Loucy (cell line): ENCODE measurements at regions not wholly inside any gene's neighbourhood (a gene's known extent, or its start where the extent isn't known, plus 50 kb on each side); places are given as distances from the start of the nearest gene placed in this dataset.

Experiments
- H2AFZ ChIP-seq: fragments of 200-600 bp; sonication (generic); 2 replicates; pipeline ENCODE4 v1.6.0; 2016; ENCODE audit warnings: antibody characterized with exemption, mild to moderate bottlenecking, low read length, moderate library complexity
- H3F3A ChIP-seq: fragments of 200-600 bp; 2 replicates; pipeline ENCODE4 v1.6.0; 2016; ENCODE audit warnings: antibody characterized with exemption, low read depth, mild to moderate bottlenecking
- H3K27me3 ChIP-seq: fragments of 200-600 bp; sonication (generic); 2 replicates; pipeline ENCODE4 v1.6.1; 2014; ENCODE audit warnings: low read length, mild to moderate bottlenecking; ENCODE audit not compliant: insufficient read depth, poor library complexity, severe bottlenecking
- H3K36me3 ChIP-seq: fragments of 200-600 bp; sonication (generic); 2 replicates; pipeline ENCODE4 v1.6.1; 2016; ENCODE audit warnings: low read length; ENCODE audit not compliant: insufficient read depth
- H3K4me1 ChIP-seq: fragments of 200-600 bp; sonication (generic); 2 replicates; pipeline ENCODE4 v1.5.1; 2014; ENCODE audit warnings: low read length, mild to moderate bottlenecking; ENCODE audit not compliant: insufficient read depth, poor library complexity, severe bottlenecking
- H3K4me2 ChIP-seq: fragments of 200-600 bp; sonication (generic); 2 replicates; pipeline ENCODE4 v1.6.0; 2014; ENCODE audit warnings: antibody characterized with exemption, low read length, low read depth, mild to moderate bottlenecking; ENCODE audit not compliant: poor library complexity, severe bottlenecking
- H3K4me3 ChIP-seq: fragments of 200-600 bp; sonication (generic); 2 replicates; pipeline ENCODE4 v1.5.1; 2014; ENCODE audit warnings: low read length, mild to moderate bottlenecking, mixed read lengths; ENCODE audit not compliant: poor library complexity, severe bottlenecking
- H3K79me2 ChIP-seq: fragments of 200-600 bp; sonication (generic); 2 replicates; pipeline ENCODE4 v1.6.1; 2014; ENCODE audit warnings: low read length; ENCODE audit not compliant: insufficient read depth
- H3K9ac ChIP-seq: fragments of 200-600 bp; sonication (generic); 2 replicates; pipeline ENCODE4 v1.6.0; 2014; ENCODE audit warnings: mild to moderate bottlenecking, low read depth, low read length, moderate library complexity; ENCODE audit not compliant: poor library complexity, severe bottlenecking
- H3K9me2 ChIP-seq: fragments of 200-600 bp; sonication (generic); replicated peaks from 2 replicates; pipeline ENCODE4 v1.6.1; 2016; ENCODE audit warnings: low read depth, low read length, mixed read lengths
- H3K9me3 ChIP-seq: fragments of 200-600 bp; sonication (generic); 2 replicates; pipeline ENCODE4 v1.6.1; 2014; ENCODE audit warnings: mild to moderate bottlenecking, antibody characterized with exemption, low read length, low read depth; ENCODE audit not compliant: insufficient read depth
- H4K20me1 ChIP-seq: fragments of 200-600 bp; sonication (generic); 2 replicates; pipeline ENCODE4 v1.6.0; 2014; ENCODE audit warnings: antibody characterized with exemption, low read length, mild to moderate bottlenecking; ENCODE audit not compliant: insufficient read depth, poor library complexity, severe bottlenecking
- CTCF ChIP-seq: fragments of 200-600 bp; sonication (generic); conservative IDR thresholded peaks from 2 replicates; pipeline ENCODE4 v1.5.1; 2014; ENCODE audit warnings: mild to moderate bottlenecking, antibody characterized with exemption, low read length
- EZH2phosphoT487 ChIP-seq: fragments of 200-600 bp; IDR thresholded peaks from 2 replicates; pipeline ENCODE4 v1.6.1; 2018; ENCODE audit warnings: antibody characterized with exemption, mild to moderate bottlenecking, moderate library complexity, borderline replicate concordance

GRCh38 chr9:92242260-92243136, 51.0 kb downstream of the IARS1 start:
- Histone ChIP-seq H3K9ac (no peak overlapping the region), H3K36me3 (peaks cover 99% of the 10 kb centered on the region), H3K27me3 (no peaks in the 10 kb centered on the region), H4K20me1 (no peaks in the 10 kb centered on the region), H3K4me2 (no peak overlapping the region), H3K9me3 (no peaks in the 10 kb centered on the region), H3K9me2 (no peaks in the 10 kb centered on the region), H3K4me1 (no peaks in the 10 kb centered on the region), H3K79me2 (no peaks in the 10 kb centered on the region), H3F3A (no peaks in the 10 kb centered on the region), H3K4me3 (no peak overlapping the region), H2AFZ (no peak overlapping the region)
- TF ChIP-seq EZH2phosphoT487 (no peak), CTCF (peak; percentile 34)

GRCh38 chr9:92236915-92237314, 56.6 kb downstream of the IARS1 start:
- H2AFZ ChIP-seq, result no peak overlapping the region
- H3K79me2 ChIP-seq, result no peaks in the 10 kb centered on the region
- H3K9ac ChIP-seq, result no peak overlapping the region
- H3K9me3 ChIP-seq, result no peaks in the 10 kb centered on the region
- H4K20me1 ChIP-seq, result no peaks in the 10 kb centered on the region
- H3K4me1 ChIP-seq, result no peaks in the 10 kb centered on the region
- H3K9me2 ChIP-seq, result no peaks in the 10 kb centered on the region
- no peaks in the 10 kb centered on the region for H3K27me3 ChIP-seq
- no peak overlapping the region for H3K4me3 ChIP-seq
- H3K4me2 ChIP-seq, result no peak overlapping the region
- TF ChIP-seq CTCF (no peak), EZH2phosphoT487 (no peak)
- peaks cover 80% of the 10 kb centered on the region for H3K36me3 ChIP-seq
- no peaks in the 10 kb centered on the region for H3F3A ChIP-seq

GRCh38 chr9:92236465-92236864, 57.0 kb downstream of the IARS1 start:
- TF ChIP-seq EZH2phosphoT487, result no peak
- no peak for TF ChIP-seq CTCF

More at GRCh38 chr9:92236465-92236864, 57.0 kb downstream of the IARS1 start:
- Histone ChIP-seq H2AFZ (no peak overlapping the region), H3K4me3 (no peak overlapping the region), H3K9ac (no peak overlapping the region), H3K9me2 (no peaks in the 10 kb centered on the region), H3K4me2 (no peak overlapping the region), H3K36me3 (peaks cover 78% of the 10 kb centered on the region), H3K4me1 (no peaks in the 10 kb centered on the region), H3F3A (no peaks in the 10 kb centered on the region), H3K27me3 (no peaks in the 10 kb centered on the region), H3K9me3 (no peaks in the 10 kb centered on the region), H4K20me1 (no peaks in the 10 kb centered on the region), H3K79me2 (no peaks in the 10 kb centered on the region)
